HG03097 (cell line): ENCODE measurements at regions not wholly inside any gene's neighbourhood (a gene's known extent, or its start where the extent isn't known, plus 50 kb on each side); places are given as distances from the start of the nearest gene placed in this dataset.
"Not testable (repeated sequence)": the region's sequence is repeated elsewhere in the genome, so short reads cannot be mapped to it uniquely, and the experiment has no call there.

Experiments
- ATAC-seq: cut with Tn5 transposase; IDR thresholded peaks from one replicate; pipeline ENCODE4 v1.9.1; 2021; ENCODE audit not compliant: unreplicated experiment, low FRiP score

DNA sequence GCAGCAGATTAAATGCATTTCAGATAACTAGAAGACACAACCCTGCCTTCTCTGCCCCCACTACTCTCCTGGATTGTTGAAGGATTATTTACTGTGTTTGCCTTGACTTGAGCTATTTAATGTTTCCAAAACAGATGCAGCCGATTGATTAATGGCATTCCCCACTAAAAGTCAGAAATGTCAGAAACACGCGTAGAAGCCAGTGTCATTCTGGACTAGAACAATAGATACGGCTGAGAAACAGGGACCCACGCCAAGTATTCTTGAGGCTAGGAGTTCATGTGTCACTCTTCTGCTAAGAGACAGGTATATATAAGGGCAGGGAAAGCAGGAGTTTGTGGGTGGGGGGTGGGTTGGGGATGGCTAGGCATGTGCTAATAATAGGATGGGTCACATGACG lies 366.7 kb upstream of the PROX1 start:
- no peak for ATAC-seq

DNA sequence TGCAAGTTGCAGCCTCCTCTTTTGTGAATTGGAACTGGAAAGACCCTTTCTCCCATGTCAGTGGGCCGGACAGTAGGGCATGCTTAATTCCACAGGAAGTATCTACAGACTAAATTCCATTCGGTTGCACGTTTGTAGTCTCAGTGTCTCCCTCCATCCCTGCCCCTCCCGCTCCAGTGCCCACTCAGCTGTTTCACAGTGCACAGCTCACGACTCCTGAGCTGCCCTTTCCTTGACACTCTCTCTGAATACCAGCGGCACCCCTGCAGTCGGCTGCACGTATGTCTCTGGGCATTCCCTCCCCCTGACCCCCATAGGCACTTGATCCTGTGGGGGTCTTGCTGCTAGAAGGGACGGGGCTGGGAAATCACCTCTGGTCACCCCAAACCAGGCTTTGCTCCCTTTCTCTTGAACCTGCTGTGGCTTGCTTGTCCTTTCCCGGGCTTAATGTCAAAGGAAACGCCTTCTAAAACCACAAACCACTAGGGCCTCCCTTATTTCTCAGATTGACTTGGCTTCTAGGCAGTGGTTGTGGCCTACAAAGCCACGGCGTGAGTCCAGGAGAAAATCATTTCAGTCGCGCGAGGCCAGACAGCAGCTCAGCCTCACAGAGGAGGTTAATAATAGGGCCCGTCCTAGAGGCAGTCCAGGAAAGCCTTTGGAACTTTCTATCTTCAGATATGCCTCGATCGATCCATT lies 365.3 kb upstream of the PROX1 start:
- ATAC-seq, result peak; percentile 63

DNA sequence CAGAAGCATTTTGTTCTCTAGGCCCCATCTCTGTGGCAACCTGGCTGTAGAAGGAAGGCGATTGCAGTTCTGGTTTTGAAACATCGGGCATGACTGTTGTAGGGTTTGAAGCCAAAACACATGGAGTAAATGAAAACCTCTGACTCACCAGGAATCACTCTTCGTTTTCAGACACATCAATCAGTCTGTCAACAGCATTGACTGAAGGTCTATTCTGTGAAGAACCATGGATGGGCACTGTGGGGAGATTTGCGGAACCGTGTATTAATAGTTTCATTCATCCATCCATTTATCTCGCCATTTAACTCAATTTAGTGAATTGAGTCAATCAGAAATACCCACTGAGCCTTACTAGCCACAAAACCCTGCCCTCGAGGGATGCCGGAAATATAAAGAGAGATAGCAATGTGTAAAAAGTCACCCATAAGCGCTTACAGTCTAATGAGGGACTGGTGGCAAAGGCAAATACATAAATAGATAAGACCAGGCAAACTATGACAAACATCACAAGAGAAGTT lies 364.6 kb upstream of the PROX1 start:
- no peak for ATAC-seq

DNA sequence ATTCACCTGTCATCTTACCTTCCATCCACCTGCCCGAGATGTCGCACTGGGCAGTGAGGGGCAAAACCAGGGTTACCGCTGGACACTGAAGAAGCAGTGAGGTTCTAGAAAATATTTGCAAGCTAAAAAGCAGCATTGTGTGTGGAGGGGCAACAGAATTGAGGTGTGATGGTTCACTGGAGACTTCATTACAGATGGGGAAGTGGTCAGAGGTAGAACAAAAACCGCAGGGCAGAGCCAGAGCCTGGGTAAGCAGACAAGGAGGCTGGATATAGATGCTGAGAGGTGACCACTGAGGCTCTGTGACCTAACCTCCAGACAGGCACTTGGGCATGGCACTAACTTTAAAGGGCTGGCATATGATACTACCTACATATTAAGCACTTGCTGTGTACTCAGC lies 363.9 kb upstream of the PROX1 start:
- ATAC-seq, result no peak

DNA sequence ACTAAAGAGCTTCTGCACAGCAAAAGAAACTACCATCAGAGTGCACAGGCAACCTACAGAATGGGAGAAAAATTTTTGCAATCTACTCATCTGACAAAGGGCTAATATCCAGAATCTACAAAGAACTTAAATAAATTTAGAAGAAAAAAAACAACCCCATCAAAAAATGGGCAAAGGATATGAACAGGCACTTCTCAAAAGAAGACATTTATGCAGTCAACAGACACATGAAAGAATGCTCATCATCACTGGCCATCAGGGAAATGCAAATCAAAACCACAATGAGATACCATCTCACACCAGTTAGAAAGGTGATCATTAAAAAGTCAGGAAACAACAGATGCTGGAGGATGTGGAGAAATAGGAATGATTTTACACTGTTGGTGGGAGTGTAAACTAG lies 351.0 kb upstream of the PROX1 start:
- ATAC-seq, result not testable (repeated sequence)

DNA sequence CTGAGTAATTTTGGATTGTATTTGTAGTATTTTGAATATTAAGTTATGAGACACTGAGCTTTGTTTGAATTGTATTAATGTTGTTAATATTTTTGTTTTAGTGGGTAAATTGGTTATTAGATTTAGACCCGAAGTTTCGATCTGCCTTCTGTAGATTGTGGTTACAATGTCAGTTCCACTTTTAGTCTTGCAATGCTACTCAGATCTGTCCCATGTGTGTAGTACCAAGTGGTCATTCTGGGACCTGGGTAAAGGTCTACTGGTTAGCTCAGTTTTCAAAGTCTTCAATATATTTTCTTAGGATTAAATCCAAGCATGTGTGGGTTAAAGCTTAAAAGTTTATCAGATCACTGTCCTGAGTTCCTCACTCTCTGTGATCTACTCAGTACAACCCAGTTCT lies 346.5 kb upstream of the PROX1 start:
- no peak for ATAC-seq

DNA sequence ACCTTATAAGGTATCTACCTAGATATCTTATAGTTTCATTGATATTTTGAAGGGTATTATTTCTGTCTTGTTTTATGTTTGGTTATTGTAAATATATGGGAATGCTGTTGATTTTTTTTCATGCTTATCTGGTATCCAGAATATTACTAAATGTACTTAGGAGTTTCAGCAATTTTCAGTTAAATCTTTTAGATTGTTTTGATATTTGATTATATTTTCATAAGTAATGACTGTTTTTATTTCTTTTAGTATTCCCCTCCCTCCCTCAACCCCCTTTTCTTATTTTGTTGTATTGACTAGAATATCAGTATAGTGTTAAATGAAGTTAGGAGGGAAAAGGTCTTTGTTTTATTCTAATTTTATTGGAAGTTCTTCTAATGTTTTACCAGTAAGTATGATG lies 344.4 kb upstream of the PROX1 start:
- ATAC-seq, result no peak

DNA sequence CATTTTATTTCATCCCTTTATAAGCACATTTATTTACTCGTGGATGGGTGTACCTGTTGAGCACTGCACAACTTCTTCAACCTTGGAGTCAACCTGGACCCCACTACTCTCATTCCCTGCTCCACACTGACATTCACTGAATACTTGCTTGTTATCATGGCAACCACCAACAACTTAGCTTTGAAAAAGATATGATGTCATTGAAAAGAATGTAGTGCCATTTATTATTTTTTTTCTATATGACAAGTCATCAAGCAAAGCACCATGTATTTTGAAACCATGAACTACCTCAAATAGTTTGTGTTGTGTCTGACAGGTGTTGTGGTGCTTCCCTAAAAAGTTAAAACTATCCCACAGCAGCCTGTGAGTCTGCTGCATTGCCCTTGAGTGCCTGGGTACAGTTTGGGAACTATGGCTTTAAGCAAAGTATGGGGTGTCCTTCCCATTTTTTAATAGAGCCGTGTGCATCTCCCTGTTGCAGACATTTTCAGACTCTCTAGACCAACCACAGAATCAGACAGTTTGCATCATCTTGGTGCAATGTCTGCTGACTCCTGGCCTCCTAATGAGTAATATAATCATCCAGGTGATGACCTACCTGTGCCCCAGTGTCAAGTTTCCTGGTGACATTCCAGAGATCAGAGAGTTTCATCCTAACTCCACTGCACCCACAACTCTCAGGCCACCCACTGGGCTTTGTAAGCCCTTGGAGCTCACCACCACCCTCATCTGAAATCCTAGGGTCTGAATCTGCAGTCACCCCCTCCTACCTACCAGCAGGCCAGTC lies 339.7 kb upstream of the PROX1 start:
- no peak for ATAC-seq

DNA sequence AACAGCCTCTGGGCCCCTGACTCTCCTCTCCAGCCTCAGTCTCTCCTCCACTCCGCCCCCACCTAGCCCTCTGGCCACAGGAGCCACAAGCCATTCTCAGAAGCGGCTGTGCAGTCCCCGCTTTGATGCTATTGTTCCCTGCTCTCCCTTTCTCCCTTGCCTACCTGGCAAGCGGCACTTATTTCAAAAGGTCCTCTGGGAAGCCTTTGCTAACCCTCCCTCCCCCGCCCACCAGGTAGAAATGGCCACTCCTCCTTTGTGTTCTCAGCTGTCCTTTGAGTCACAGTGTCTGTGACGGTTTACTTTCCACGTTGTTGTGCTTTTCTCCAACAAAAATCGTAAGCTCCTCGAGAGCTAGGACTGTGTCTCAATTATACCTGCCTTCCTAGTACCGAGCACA lies 338.4 kb upstream of the PROX1 start:
- no peak for ATAC-seq

DNA sequence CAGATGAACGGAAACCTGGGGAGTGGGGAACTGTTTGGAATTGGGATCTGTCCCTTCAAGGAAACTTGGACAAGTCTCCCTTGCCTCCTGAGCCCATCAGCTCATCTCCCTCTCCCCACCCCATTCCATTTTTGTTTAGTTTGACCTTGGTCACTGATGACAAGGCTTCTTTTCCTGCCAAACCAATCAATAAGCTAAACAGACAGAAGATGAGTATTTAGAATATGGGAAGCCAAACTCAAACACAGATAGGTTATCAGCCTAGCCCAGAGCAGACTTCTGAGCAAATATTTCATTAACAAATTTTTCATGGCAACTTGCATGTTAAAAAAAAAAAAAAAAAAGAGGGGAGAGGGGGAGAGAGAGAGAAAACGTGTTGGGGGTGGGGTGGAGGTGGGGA lies 337.2 kb upstream of the PROX1 start:
- ATAC-seq, result no peak

DNA sequence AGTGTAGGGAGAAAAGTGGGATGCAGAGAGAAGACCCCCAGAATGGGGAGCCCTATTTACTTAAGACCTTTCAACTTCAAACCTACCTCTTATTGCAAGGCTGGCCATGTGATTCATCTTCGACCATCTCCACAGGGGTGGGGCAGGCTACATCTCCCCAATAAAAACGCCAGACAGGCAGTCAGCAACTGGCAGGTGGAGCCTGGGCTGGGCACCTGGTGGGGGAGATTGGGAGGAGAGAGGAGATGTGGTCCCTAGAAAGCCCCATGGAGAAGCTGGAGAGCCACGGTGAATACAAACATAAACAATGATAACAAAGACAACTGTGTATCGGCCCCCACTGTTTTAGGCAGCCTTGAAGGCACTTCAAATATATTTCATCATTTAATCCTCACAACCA lies 336.7 kb upstream of the PROX1 start:
- ATAC-seq, result no peak

DNA sequence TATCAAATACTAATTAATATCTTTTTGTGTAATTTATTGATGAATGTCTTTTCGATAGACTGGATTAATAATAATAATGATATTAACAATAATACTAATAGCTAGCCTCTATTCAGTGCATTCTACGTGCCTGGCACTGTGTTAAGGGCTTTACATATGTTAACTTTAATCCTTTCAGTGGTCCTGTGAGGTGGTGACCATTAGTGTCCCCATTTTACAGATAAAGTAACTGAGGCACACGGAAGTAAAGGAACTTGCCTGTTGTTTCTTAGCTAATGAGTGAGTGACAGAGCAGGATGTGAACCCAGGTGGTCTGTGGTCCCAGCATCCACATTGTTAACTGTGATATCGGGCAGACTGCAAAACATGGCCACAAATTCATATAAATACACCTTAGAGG lies 335.7 kb upstream of the PROX1 start:
- ATAC-seq, result no peak

DNA sequence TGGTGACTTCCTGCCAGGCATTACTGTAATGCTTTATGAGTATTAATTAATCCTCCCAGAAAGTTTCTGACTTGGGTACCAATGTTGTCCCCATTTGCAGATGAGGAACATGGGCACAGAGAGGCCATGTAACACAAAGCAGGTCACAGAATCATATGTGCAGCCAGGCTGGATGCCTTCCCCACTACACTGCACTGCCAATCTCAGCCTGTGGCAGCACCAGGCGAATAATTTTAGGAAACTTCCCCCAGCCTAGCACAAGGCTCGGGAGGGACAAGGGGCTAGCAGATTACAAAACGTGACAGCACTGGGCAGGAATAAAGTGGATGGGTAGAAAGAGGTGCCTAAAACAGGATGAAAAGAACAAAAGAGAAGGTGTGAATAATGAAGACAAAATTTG lies 331.7 kb upstream of the PROX1 start:
- ATAC-seq, result no peak

DNA sequence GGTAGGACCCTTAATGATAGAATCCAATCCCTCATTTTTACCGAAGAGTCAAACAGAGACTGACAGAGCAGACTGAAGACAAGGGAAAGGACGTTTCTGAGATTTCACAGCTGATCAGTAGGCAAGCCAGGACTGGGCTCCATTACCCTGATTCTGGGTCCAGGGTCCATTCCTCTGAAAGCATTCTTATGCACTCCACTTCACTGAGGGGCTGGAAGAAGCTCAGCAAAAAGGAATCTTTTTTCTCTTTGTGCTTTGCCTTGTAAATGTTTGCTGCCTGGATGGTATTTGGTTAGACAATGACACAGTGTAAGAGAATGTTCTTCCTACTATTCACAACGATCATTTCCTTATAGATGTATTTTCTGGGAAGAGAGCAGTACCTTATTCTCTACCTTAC lies 331.3 kb upstream of the PROX1 start:
- no peak for ATAC-seq

DNA sequence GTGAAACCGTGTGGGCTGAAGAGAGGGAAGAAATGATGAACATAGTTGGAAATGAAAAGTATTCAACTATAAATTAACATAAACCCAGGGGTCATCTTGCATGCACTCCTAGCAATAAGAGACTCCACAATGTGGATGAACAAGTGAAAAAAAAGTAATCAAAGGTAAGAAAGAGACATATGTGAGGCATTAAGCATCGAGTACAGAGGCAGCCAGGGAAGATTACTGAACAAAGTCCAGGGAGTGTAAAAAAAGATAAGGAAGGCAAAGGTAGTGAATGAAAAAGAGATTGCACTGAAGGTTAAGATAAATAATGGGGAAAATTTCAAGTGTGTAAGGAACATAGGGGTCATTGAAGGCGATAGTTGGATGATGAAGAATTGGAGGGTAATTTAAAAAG lies 330.8 kb upstream of the PROX1 start:
- no peak for ATAC-seq

DNA sequence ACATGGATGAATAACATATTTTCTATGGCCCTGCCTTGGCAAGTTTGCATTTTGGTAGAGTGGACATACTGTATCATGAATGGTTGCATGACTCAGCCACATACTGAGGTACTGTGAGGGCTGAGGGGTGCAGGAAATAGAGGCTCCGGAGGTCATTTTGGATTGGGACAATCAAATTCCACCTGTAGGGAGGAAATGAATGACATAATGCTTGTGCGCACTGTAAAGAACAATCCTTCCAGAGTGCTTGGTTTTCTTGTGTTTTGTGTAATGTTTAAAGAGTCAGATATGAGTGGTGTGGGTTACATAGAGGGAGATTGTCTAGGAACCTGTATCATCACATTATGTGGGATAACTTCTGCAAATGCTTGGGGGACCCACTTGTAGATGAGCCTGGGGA lies 329.9 kb upstream of the PROX1 start:
- ATAC-seq, result no peak

DNA sequence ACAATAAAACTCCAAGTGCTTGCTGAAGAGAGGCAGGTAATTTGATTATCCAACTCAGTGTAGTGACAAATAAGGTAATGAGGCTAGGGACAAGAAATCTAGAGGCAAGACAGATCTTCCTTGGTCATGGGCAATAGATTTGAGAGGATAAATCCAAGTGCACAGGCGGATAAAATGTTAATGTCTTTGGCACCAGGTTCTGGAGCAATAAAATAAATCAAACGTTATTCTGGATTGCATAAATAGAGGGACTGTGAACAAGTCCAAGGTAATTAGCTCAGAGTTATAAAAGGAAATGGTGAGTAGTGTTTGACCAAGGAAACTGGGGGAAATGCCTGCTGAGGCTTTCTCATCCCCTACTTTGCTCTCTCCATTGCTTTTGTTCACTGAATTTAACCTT lies 329.3 kb upstream of the PROX1 start:
- no peak for ATAC-seq

DNA sequence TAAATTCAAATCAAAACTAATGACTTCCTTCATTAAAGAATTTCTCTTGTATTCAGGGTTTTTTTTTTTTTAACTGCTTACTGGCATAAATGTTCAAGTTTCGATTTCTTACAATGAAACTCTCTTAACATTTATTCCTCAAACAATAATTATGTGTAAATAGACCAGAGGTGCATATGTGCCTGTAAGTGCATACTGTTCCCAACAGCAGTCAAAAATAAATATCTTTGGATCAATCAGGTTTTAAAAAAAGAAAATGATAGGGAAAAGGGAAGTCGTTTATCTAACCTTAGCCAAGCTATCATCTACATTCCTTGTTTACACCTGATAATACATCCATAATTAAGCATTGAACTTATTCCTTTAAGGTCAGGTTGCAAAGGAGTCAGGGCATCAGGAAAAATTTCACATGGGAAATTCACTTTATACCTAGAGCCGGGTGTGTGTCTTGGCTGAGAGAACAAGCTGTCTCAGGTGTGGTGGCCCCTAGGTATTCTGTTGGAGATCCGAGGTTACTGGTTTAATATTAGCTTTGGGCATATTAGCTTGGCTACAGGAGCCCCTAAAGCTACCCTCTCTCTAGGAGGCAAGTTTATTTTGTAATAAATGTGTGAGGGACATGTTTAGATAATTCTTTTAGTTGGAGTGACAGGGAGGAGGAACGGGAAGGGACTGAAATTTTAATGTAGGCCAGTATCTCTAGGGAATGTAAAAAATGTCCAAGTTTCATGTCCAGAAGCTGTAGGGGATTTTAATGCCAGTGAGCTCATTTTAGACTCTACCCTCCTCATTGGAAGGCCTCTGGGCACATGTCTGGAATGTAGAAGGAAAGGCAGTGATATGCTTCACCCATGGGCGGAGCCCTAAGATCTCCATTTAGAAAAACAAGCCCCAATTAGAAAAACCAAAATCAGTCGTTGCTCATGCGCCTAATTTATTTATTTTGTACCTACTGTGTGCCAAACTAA lies 327.9 kb upstream of the PROX1 start:
- no peak for ATAC-seq

DNA sequence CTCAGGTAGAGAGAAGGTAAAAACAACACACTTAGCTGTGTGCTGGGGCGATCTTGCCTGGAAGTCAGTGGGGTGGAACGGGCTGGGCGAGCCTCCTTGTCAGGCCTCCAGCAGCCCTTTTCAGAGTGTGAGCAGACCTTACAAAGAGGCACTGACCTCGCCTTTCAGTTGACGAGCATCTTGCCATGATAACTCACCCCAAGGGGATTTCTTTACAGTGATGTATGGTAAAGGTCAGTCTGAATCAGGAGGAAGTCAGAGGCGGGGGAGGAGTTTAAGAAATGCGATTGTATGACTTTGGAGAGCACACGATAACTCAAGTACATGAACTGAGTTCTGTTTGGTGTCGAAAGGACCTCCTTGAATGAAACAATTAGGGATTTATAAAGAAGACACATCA lies 326.5 kb upstream of the PROX1 start:
- ATAC-seq, result no peak

DNA sequence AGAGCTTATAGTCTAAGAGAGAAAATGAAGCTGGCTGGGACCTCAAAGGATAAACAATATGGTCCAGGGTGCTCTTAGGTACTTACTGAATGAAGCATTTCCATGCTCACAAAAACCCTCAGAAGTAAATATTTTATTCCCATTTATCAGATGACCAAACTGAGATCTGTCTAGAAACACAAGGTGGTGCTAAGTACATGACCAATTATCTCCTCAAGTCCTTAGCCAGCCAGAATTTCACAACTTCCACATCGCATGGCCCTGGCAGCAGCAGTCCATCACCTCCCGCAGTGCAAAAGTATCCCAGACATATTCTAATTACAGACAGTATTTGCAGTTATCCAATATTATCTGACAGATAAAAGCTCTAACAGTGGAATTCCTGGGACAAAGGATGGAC lies 321.7 kb upstream of the PROX1 start:
- ATAC-seq, result no peak

DNA sequence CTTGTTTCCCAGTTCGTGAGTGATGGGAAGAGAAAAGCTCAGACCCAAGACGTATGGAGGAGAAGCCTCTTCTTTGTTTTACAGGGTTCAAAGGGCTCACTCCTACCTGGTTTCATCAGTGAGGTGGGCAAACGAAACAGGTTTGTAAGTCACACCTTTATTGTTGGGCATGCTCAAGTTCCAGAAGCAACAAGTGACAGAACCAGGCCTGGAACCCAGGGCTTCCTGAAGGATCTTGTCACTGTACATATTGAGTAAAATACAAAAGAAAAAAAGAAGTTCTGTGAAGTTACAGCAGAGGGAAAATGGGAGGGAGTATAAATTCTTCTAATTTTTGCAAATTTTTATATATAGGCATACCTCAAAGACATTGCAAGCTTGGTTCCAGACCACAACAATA lies 320.9 kb upstream of the PROX1 start:
- ATAC-seq, result no peak
